ENCODE measurements at regions not wholly inside any gene's neighbourhood (a gene's known extent, or its start where the extent isn't known, plus 50 kb on each side); places are given as distances from the start of the nearest gene placed in this dataset.
"Not testable (repeated sequence)": the region's sequence is repeated elsewhere in the genome, so short reads cannot be mapped to it uniquely, and the experiment has no call there.

DNA sequence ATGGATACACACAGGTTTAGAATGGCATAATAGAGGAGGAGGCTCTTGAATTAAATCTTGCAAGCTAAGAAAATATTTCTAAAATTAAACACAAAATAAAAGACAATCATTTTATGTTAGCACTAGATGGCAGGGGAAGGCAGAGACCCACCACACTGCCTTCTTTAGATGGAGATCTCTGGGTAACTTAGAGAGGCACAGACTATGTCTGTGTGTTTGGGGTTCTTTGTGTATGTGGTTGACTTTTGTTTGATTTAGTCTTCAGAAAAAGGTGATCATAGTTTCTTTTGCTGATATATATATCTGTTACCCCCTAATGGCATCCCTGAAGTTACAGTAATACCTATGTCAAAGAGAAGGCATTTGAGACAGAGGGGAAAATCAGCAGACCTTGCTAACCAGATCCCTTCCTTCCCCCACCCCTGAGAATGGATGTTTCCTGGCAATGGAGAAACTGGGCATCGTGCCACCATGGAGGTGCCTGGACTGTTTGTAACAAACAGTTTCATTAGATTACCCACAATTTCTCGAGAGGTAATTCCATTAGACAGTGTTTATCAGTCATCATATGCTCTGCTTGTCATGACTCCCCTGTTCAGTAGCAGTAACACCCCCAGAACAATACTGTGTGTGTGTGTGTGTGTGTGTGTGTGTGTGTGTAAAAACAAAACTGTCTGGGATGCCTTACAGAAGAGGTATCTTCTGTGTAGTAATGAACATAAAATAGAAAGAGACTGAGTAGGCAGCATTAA, 228.3 kb upstream of the DEPDC1 start:
- TF ChIP-seq, protein P1, sequence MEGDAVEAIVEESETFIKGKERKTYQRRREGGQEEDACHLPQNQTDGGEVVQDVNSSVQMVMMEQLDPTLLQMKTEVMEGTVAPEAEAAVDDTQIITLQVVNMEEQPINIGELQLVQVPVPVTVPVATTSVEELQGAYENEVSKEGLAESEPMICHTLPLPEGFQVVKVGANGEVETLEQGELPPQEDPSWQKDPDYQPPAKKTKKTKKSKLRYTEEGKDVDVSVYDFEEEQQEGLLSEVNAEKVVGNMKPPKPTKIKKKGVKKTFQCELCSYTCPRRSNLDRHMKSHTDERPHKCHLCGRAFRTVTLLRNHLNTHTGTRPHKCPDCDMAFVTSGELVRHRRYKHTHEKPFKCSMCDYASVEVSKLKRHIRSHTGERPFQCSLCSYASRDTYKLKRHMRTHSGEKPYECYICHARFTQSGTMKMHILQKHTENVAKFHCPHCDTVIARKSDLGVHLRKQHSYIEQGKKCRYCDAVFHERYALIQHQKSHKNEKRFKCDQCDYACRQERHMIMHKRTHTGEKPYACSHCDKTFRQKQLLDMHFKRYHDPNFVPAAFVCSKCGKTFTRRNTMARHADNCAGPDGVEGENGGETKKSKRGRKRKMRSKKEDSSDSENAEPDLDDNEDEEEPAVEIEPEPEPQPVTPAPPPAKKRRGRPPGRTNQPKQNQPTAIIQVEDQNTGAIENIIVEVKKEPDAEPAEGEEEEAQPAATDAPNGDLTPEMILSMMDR (IDR thresholded peaks at IDR 0.05; ENCODE audit: insufficient read depth in 1 of 2, low read depth in 1 of 2, low read length in 1 of 2, severe bottlenecking in 1 of 2, unreplicated experiment in 1 of 2): no peak
- ChIA-PET CTCF (interaction anchor here (0.6 kb wide), 1 partner anchor 344 kb away, joined by 4 read pairs; no protein-coding TSS in a partner anchor), POLR2A (no interaction called here)
- Histone ChIP-seq H3K36me3 (ENCODE audit: control insufficient read depth, insufficient read depth, low read length) (no peaks in the 10 kb centered on the region), H3K9me3 (no peaks in the 10 kb centered on the region), H3K4me1 (no peaks in the 10 kb centered on the region), H3K27me3 (replicated peaks; ENCODE audit: control insufficient read depth, insufficient read depth, low read length) (no peaks in the 10 kb centered on the region), H3K4me3 (ENCODE audit: low read depth, low read length) (no peak overlapping the region)
- H3K9me3 Mint-ChIP-seq (ENCODE audit: unreplicated experiment): no peaks in the 10 kb centered on the region
- H3K27ac Mint-ChIP-seq (ENCODE audit: unreplicated experiment): no peak overlapping the region
- no peaks in the 10 kb centered on the region for H3K36me3 Mint-ChIP-seq (ENCODE audit: insufficient read depth, unreplicated experiment)
- intact Hi-C loops (cut with micrococcal nuclease; ENCODE audit: unreplicated experiment): no loop called here
- no peak for DNase-seq
- no peaks in the 10 kb centered on the region for H3K27me3 Mint-ChIP-seq (ENCODE audit: insufficient read depth, unreplicated experiment)
- H3K4me3 Mint-ChIP-seq (ENCODE audit: unreplicated experiment): no peak overlapping the region
- no peaks in the 10 kb centered on the region for H3K4me1 Mint-ChIP-seq (ENCODE audit: low read depth, unreplicated experiment)
- no TSS peak for BruUV-seq (replicated peaks)

DNA sequence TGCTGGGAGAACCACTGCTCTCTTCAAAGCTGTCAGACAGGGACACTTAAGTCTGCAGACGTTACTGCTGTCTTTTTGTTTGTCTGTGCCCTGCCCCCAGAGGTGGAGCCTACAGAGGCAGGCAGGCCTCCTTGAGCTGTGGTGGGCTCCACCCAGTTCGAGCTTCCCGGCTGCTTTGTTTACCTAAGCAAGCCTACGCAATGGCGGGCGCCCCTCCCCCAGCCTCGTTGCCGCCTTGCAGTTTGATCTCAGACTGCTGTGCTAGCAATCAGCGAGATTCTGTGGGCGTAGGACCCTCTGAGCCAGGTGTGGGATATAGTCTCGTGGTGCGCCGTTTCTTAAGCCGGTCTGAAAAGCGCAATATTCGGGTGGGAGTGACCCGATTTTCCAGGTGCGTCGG, 242.6 kb upstream of the DEPDC1 start:
- peaks cover 16% of the 10 kb centered on the region for H3K9me3 Mint-ChIP-seq (ENCODE audit: unreplicated experiment)
- H3K27ac Mint-ChIP-seq (ENCODE audit: unreplicated experiment); BruUV-seq (replicated peaks); H3K4me1 ChIP-seq; CTCF ChIA-PET; H3K36me3 Mint-ChIP-seq (ENCODE audit: insufficient read depth, unreplicated experiment); H3K4me1 Mint-ChIP-seq (ENCODE audit: low read depth, unreplicated experiment); H3K27me3 Mint-ChIP-seq (ENCODE audit: insufficient read depth, unreplicated experiment); H3K4me3 ChIP-seq (ENCODE audit: low read depth, low read length); DNase-seq; H3K36me3 ChIP-seq (ENCODE audit: control insufficient read depth, insufficient read depth, low read length); intact Hi-C loops (cut with micrococcal nuclease; ENCODE audit: unreplicated experiment); H3K4me3 Mint-ChIP-seq (ENCODE audit: unreplicated experiment); H3K27me3 ChIP-seq (replicated peaks; ENCODE audit: control insufficient read depth, insufficient read depth, low read length); H3K9me3 ChIP-seq; POLR2A ChIA-PET: not testable (repeated sequence)

GRCh38 chr1:68745011-68745410, 248.1 kb upstream of the DEPDC1 start:
- no peaks in the 10 kb centered on the region for H3K36me3 Mint-ChIP-seq (ENCODE audit: insufficient read depth, unreplicated experiment)
- TF ChIP-seq, protein P1 (IDR thresholded peaks at IDR 0.05; ENCODE audit: insufficient read depth in 1 of 2, low read depth in 1 of 2, low read length in 1 of 2, severe bottlenecking in 1 of 2, unreplicated experiment in 1 of 2): no peak
- DNase-seq: no peak
- no peaks in the 10 kb centered on the region for H3K36me3 ChIP-seq (ENCODE audit: control insufficient read depth, insufficient read depth, low read length)
- CTCF ChIA-PET: no interaction called here
- H3K4me1 Mint-ChIP-seq (ENCODE audit: low read depth, unreplicated experiment): no peaks in the 10 kb centered on the region
- no TSS peak for BruUV-seq (replicated peaks)
- H3K27me3 ChIP-seq (replicated peaks; ENCODE audit: control insufficient read depth, insufficient read depth, low read length): no peaks in the 10 kb centered on the region
- no peak overlapping the region for H3K4me3 ChIP-seq (ENCODE audit: low read depth, low read length)
- no peaks in the 10 kb centered on the region for H3K27me3 Mint-ChIP-seq (ENCODE audit: insufficient read depth, unreplicated experiment)
- H3K4me3 Mint-ChIP-seq (ENCODE audit: unreplicated experiment): no peak overlapping the region
- H3K9me3 Mint-ChIP-seq (ENCODE audit: unreplicated experiment): peaks cover 16% of the 10 kb centered on the region
- H3K4me1 ChIP-seq: no peaks in the 10 kb centered on the region
- no peaks in the 10 kb centered on the region for H3K9me3 ChIP-seq
- POLR2A ChIA-PET: no interaction called here
- H3K27ac Mint-ChIP-seq (ENCODE audit: unreplicated experiment): no peak overlapping the region
- intact Hi-C loops (cut with micrococcal nuclease; ENCODE audit: unreplicated experiment): no loop called here
